HEK293 (cell line): ENCODE measurements at regions not wholly inside any gene's neighbourhood (a gene's known extent, or its start where the extent isn't known, plus 50 kb on each side); places are given as distances from the start of the nearest gene placed in this dataset.

Experiments used
- CTCF ChIP-seq: fragments of 450-650 bp; formaldehyde crosslinking; IDR thresholded peaks from 2 replicates; pipeline ENCODE4 v1.5.1; 2016; ENCODE audit warnings: missing biosample characterization, missing genetic modification characterization
- PRDM1 ChIP-seq: fragments of 450-650 bp; formaldehyde crosslinking; IDR thresholded peaks from 2 replicates; pipeline ENCODE4; 2016; ENCODE audit warnings: missing biosample characterization, missing genetic modification characterization
- ZBTB17 ChIP-seq: fragments of 450-650 bp; formaldehyde crosslinking; IDR thresholded peaks from 2 replicates; pipeline ENCODE4 v1.5.1; 2016; ENCODE audit warnings: missing biosample characterization, missing genetic modification characterization
- ZBTB7A ChIP-seq: fragments of 450-650 bp; formaldehyde crosslinking; IDR thresholded peaks from 2 replicates; pipeline ENCODE4 v1.5.1; 2016; ENCODE audit warnings: low read depth, missing biosample characterization, missing genetic modification characterization
- ZFP3 ChIP-seq: fragments of 450-650 bp; formaldehyde crosslinking; IDR thresholded peaks from 2 replicates; pipeline ENCODE4 v1.5.1; 2016; ENCODE audit warnings: low read depth, missing biosample characterization, missing genetic modification characterization
- ZNF140 ChIP-seq: fragments of 450-650 bp; formaldehyde crosslinking; IDR thresholded peaks from 2 replicates; pipeline ENCODE4 v1.5.1; 2016; ENCODE audit warnings: missing biosample characterization, missing genetic modification characterization
- ZNF174 ChIP-seq: fragments of 450-650 bp; formaldehyde crosslinking; IDR thresholded peaks from 2 replicates; pipeline ENCODE4 v1.5.0; 2017; ENCODE audit warnings: missing biosample characterization, mild to moderate bottlenecking, missing genetic modification characterization
- ZNF302 ChIP-seq: fragments of 450-650 bp; formaldehyde crosslinking; IDR thresholded peaks from 2 replicates; pipeline ENCODE4 v1.5.1; 2016; ENCODE audit warnings: missing biosample characterization, missing genetic modification characterization, low read depth
- ZNF433 ChIP-seq: fragments of 450-650 bp; formaldehyde crosslinking; IDR thresholded peaks from 2 replicates; pipeline ENCODE4 v1.5.1; 2016; ENCODE audit warnings: missing biosample characterization, missing genetic modification characterization, low read depth
- ZNF530 ChIP-seq: fragments of 450-650 bp; formaldehyde crosslinking; IDR thresholded peaks from 2 replicates; pipeline ENCODE4 v1.5.1; 2016; ENCODE audit warnings: low read depth, missing biosample characterization, missing genetic modification characterization
- ZNF571 ChIP-seq: fragments of 450-650 bp; formaldehyde crosslinking; IDR thresholded peaks from 2 replicates; pipeline ENCODE4 v1.5.0; 2017; ENCODE audit warnings: missing biosample characterization, missing genetic modification characterization

- TF ChIP-seq CTCF (tag by site-specific recombination) (no peak), ZNF174 (tag by site-specific recombination) (no peak), ZNF571 (tag by site-specific recombination) (no peak), ZNF530 (tag by site-specific recombination) (no peak), ZBTB17 (no peak), ZNF302 (tag by site-specific recombination) (no peak), ZBTB7A (tag by site-specific recombination) (no peak), ZFP3 (no peak), ZNF140 (tag by site-specific recombination) (no peak), ZNF433 (no peak), PRDM1 (tag by site-specific recombination) (no peak)
These were observed 124.8 kb upstream of the LMO3 start for GRCh38 chr12:16730772-16731171.
